Activated CD8-positive, alpha-beta T cell treated with anti-CD3 and anti-CD28 coated beads for 36 hours (primary cell): ENCODE measurements at regions not wholly inside any gene's neighbourhood (a gene's known extent, or its start where the extent isn't known, plus 50 kb on each side); places are given as distances from the start of the nearest gene placed in this dataset.

Experiments used
- ATAC-seq: fragments of 200-7000 bp; cut with Tn5 transposase; one replicate; pipeline ENCODE4 v1.10.0; 2021; ENCODE audit warnings: mild to moderate bottlenecking, moderate library complexity
- CTCF ChIA-PET: fragments of 350-600 bp; sonication (Branson Sonifier 250); formaldehyde crosslinking; loops from one replicate; lab custom pipeline; 2021; ENCODE audit warnings: antibody characterized with exemption; lab: Charles Lee
- POLR2A ChIA-PET: fragments of 350-600 bp; sonication (Branson Sonifier 250); formaldehyde crosslinking; loops from one replicate; lab custom pipeline; 2021; ENCODE audit warnings: antibody characterized with exemption; lab: Charles Lee
- DNase-seq: peaks from one replicate; pipeline ENCODE4 v3.0.0-alpha.2; 2020
- H3K27ac Mint-ChIP-seq: one replicate; pipeline ENCODE4 v1.8.0; 2021; ENCODE audit warnings: mild to moderate bottlenecking, mixed read lengths
- H3K27me3 Mint-ChIP-seq: one replicate; pipeline ENCODE4 v1.8.0; 2021; ENCODE audit warnings: mixed read lengths
- H3K36me3 Mint-ChIP-seq: one replicate; pipeline ENCODE4 v1.8.0; 2021; ENCODE audit warnings: low read depth, mixed read lengths
- H3K4me1 Mint-ChIP-seq: one replicate; pipeline ENCODE4 v1.8.0; 2021; ENCODE audit warnings: low read depth, mixed read lengths
- H3K4me3 Mint-ChIP-seq: one replicate; pipeline ENCODE4 v1.8.0; 2021; ENCODE audit warnings: mild to moderate bottlenecking, moderate library complexity, mixed read lengths
- H3K9me3 Mint-ChIP-seq: one replicate; pipeline ENCODE4 v1.8.0; 2021; ENCODE audit warnings: mixed read lengths
- intact Hi-C: fragments of 100-400 bp; cut with micrococcal nuclease; formaldehyde crosslinking; loops from one replicate; pipeline ENCODE4 v1.10.0; 2022
- TF ChIP-seq, protein P1 (sequence below): fragments of 200-600 bp; IDR thresholded peaks from one replicate; pipeline ENCODE4 v1.8.0; 2022; ENCODE audit warnings: antibody characterized with exemption, mild to moderate bottlenecking

- no peak for ATAC-seq
- DNase-seq: no peak
- TF ChIP-seq, protein P1, sequence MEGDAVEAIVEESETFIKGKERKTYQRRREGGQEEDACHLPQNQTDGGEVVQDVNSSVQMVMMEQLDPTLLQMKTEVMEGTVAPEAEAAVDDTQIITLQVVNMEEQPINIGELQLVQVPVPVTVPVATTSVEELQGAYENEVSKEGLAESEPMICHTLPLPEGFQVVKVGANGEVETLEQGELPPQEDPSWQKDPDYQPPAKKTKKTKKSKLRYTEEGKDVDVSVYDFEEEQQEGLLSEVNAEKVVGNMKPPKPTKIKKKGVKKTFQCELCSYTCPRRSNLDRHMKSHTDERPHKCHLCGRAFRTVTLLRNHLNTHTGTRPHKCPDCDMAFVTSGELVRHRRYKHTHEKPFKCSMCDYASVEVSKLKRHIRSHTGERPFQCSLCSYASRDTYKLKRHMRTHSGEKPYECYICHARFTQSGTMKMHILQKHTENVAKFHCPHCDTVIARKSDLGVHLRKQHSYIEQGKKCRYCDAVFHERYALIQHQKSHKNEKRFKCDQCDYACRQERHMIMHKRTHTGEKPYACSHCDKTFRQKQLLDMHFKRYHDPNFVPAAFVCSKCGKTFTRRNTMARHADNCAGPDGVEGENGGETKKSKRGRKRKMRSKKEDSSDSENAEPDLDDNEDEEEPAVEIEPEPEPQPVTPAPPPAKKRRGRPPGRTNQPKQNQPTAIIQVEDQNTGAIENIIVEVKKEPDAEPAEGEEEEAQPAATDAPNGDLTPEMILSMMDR: no peak
- POLR2A ChIA-PET: no interaction called here
- H3K36me3 Mint-ChIP-seq: no peaks in the 10 kb centered on the region
- H3K4me1 Mint-ChIP-seq: no peaks in the 10 kb centered on the region
- no peaks in the 10 kb centered on the region for H3K9me3 Mint-ChIP-seq
- CTCF ChIA-PET: no interaction called here
- H3K4me3 Mint-ChIP-seq: no peak overlapping the region
- intact Hi-C loops: no loop called here
- no peak overlapping the region for H3K27ac Mint-ChIP-seq
- H3K27me3 Mint-ChIP-seq: peaks cover 7% of the 10 kb centered on the region
Observed at GRCh38 chr10:29105516-29106215, 183.2 kb upstream of the LYZL1 start.

- TF ChIP-seq, protein P1: no peak
- DNase-seq (no peak), ATAC-seq (no peak)
- H3K27me3 Mint-ChIP-seq: peaks cover 5% of the 10 kb centered on the region
- no peaks in the 10 kb centered on the region for H3K9me3 Mint-ChIP-seq
- no peak overlapping the region for H3K4me3 Mint-ChIP-seq
- ChIA-PET CTCF (no interaction called here), POLR2A (no interaction called here)
- no peaks in the 10 kb centered on the region for H3K4me1 Mint-ChIP-seq
- H3K27ac Mint-ChIP-seq: no peak overlapping the region
- intact Hi-C loops: no loop called here
- no peaks in the 10 kb centered on the region for H3K36me3 Mint-ChIP-seq
Observed at GRCh38 chr10:29106287-29106686, 182.6 kb upstream of the LYZL1 start.

DNA sequence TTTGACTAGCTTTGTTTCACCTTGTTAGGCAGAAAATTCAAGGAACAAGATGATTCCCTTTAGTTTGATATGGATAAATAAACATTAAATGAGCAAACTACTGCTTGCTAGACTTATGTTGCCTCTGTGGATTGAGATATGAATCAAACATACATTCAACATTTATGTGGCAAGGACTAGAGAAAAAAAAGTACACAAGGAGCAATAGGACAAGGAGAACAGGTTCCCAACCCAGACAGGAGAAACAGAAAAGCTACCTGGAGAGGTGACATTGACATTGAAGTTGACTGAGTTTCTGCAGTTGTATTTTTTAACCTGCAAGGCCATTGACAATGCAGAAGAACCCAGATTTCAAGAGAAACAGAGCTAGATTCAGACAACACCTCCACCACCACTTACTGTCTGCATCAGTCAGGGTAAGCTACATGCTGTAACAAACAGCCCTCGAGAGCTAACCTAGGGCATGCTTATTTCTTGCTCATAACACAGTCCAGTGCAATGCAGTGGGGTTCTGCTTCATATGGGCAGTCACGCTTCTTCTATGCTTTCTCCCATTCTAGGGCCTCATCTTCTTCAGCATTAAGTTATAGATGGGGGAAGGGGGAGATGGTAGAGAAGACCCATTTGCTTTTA, 180.9 kb upstream of the LYZL1 start:
- no peak overlapping the region for H3K4me3 Mint-ChIP-seq
- H3K9me3 Mint-ChIP-seq: no peaks in the 10 kb centered on the region
- DNase-seq (no peak), ATAC-seq (no peak)
- ChIA-PET POLR2A (no interaction called here), CTCF (no interaction called here)
- no peak overlapping the region for H3K27ac Mint-ChIP-seq
- H3K36me3 Mint-ChIP-seq: no peaks in the 10 kb centered on the region
- H3K4me1 Mint-ChIP-seq: no peaks in the 10 kb centered on the region
- H3K27me3 Mint-ChIP-seq: peaks cover 1% of the 10 kb centered on the region
- intact Hi-C loops: no loop called here
- TF ChIP-seq, protein P1: no peak

GRCh38 chr10:29109707-29110571, 178.9 kb upstream of the LYZL1 start:
- no peak for ATAC-seq
- Mint-ChIP-seq H3K27ac (no peak overlapping the region), H3K4me3 (no peak overlapping the region), H3K36me3 (no peaks in the 10 kb centered on the region), H3K27me3 (peaks cover 3% of the 10 kb centered on the region), H3K9me3 (no peaks in the 10 kb centered on the region), H3K4me1 (no peaks in the 10 kb centered on the region)
- DNase-seq: no peak
- intact Hi-C loops: no loop called here
- TF ChIP-seq, protein P1: no peak
- ChIA-PET POLR2A (no interaction called here), CTCF (no interaction called here)
